Kidney (tissue), 13 donors: ENCODE measurements at regions not wholly inside any gene's neighbourhood (a gene's known extent, or its start where the extent isn't known, plus 50 kb on each side); places are given as distances from the start of the nearest gene placed in this dataset.

Experiments used
- DNase-seq, 5 donors: peaks; one replicate each; pipeline ENCODE4 v3.0.0-alpha.2; 2013 to 2020
- FAIRE-seq: peaks from 2 replicates; lab custom pipeline; 2012; peaks lifted over from hg19 to GRCh38; lab: Jason Lieb, UNC
- H3K27ac ChIP-seq, 2 donors: one replicate each; pipeline ENCODE4 v1.7.0; 2013; ENCODE audit warnings: low read depth in 2 of 2, low read length in 2 of 2, inconsistent platforms in 1 of 2
- H3K27me3 ChIP-seq: one replicate; pipeline ENCODE4 v1.7.1; 2013; ENCODE audit warnings: low read length, inconsistent platforms; ENCODE audit not compliant: control insufficient read depth, insufficient read depth
- H3K36me3 ChIP-seq, 3 donors: one replicate each; pipeline versions ENCODE4 v1.7.0 to v1.7.1; 2013; ENCODE audit warnings: low read length in 3 of 3, control low read depth in 1 of 3, inconsistent platforms in 1 of 3; ENCODE audit not compliant: insufficient read depth in 3 of 3, control insufficient read depth in 2 of 3
- H3K4me1 ChIP-seq, 3 donors: one replicate each; pipeline versions ENCODE4 v1.7.0 to v1.7.1; 2013; ENCODE audit warnings: low read length in 3 of 3, inconsistent platforms in 1 of 3, low read depth in 1 of 3; ENCODE audit not compliant: control insufficient read depth in 2 of 3, insufficient read depth in 2 of 3
- H3K4me3 ChIP-seq, 3 donors: one replicate each; pipeline versions ENCODE4 v1.7.0 to v1.8.1; 2013; ENCODE audit warnings: low read length in 3 of 3, control low read depth in 1 of 3, inconsistent platforms in 1 of 3
- H3K9ac ChIP-seq, 3 donors: one replicate each; pipeline versions ENCODE4 v1.7.0 to v1.7.1; 2013; ENCODE audit warnings: low read length in 3 of 3, control low read depth in 1 of 3, inconsistent platforms in 1 of 3
- H3K9me3 ChIP-seq, 3 donors: one replicate each; pipeline versions ENCODE4 v1.7.0 to v1.7.1; 2013; ENCODE audit warnings: low read length in 3 of 3, control low read depth in 1 of 3, inconsistent platforms in 1 of 3; ENCODE audit not compliant: control insufficient read depth in 2 of 3, insufficient read depth in 1 of 3
- CTCF ChIP-seq: IDR thresholded peaks from 3 replicates; pipeline ENCODE4 v1.5.1; 2012; ENCODE audit warnings: mild to moderate bottlenecking, moderate library complexity, borderline replicate concordance; ENCODE audit not compliant: insufficient read depth; ENCODE audit errors: extremely low read depth
- intact Hi-C: fragments of 100-400 bp; cut with DNase I; formaldehyde crosslinking; loops from one replicate; pipeline ENCODE4 v1.11.1; 2022
- donor health status: control.
- donor health status: control.
- donor health status: control.
- donor health status: control.
- donor health status: control.
- donor health status: DM: yes; HTN: yes; CAD: no.
- donor health status: Normal renal cell carcinoma (clear cell type).

GRCh38 chr11:86151174-86152005, 82.5 kb upstream of the PICALM start:
- FAIRE-seq: no peak
- Histone ChIP-seq H3K27me3 (no peaks in the 10 kb centered on the region), H3K4me3 (no peak overlapping the region), H3K4me1 (peaks cover 13 to 37% (median 33%) of the 10 kb centered on the region in 3 donors), H3K9ac (peak overlapping the region in 1 of 3 donors; percentile 19), H3K27ac (peak overlapping the region; percentile 68 to 69), H3K9me3 (no peaks in the 10 kb centered on the region), H3K36me3 (no peaks in the 10 kb centered on the region)
- no peak for TF ChIP-seq CTCF
- DNase-seq: peak in 3 of 5 donors; percentile 21 to 84 (median 42)
- intact Hi-C loops: no loop called here

GRCh38 chr11:86150847-86151173, 81.9 kb upstream of the PICALM start:
- intact Hi-C loops: no loop called here
- no peak overlapping the region for H3K27ac ChIP-seq
- H3K36me3 ChIP-seq: no peaks in the 10 kb centered on the region
- no peak overlapping the region for H3K9ac ChIP-seq
- no peak for DNase-seq
- no peak overlapping the region for H3K4me3 ChIP-seq
- H3K27me3 ChIP-seq: no peaks in the 10 kb centered on the region
- H3K9me3 ChIP-seq: no peaks in the 10 kb centered on the region
- FAIRE-seq: no peak
- TF ChIP-seq CTCF: no peak
- peaks cover 13 to 40% (median 33%) of the 10 kb centered on the region in 3 donors for H3K4me1 ChIP-seq

- no peak for DNase-seq
Measured at GRCh38 chr11:86149792-86150191, 80.9 kb upstream of the PICALM start.

More at GRCh38 chr11:86149792-86150191, 80.9 kb upstream of the PICALM start:
- FAIRE-seq: no peak
- TF ChIP-seq CTCF: no peak
- Histone ChIP-seq H3K36me3 (no peaks in the 10 kb centered on the region), H3K27ac (no peak overlapping the region), H3K27me3 (no peaks in the 10 kb centered on the region), H3K9ac (no peak overlapping the region), H3K4me1 (peaks cover 13 to 49% (median 38%) of the 10 kb centered on the region in 3 donors), H3K9me3 (no peaks in the 10 kb centered on the region), H3K4me3 (no peak overlapping the region)
- intact Hi-C loops: no loop called here
